HCT116 (cell line): ENCODE measurements at regions not wholly inside any gene's neighbourhood (a gene's known extent, or its start where the extent isn't known, plus 50 kb on each side); places are given as distances from the start of the nearest gene placed in this dataset.

Experiments used
- ATAC-seq: fragments of 200-7000 bp; cut with Tn5 transposase; 2 replicates; pipeline ENCODE4 v1.9.1; 2020; ENCODE audit warnings: mild to moderate bottlenecking, moderate library complexity
- BruUV-seq: library from RNA; stranded (reverse); fragments of 400-500 nt; replicated peaks from 2 replicates; lab custom pipeline; 2021; lab: Mats Ljungman, UMichigan
- CTCF ChIA-PET: fragments of 300-600 bp; sonication (Branson Sonifier 250); formaldehyde crosslinking; loops from one replicate; lab custom pipeline; 2021; ENCODE audit warnings: antibody characterized with exemption; lab: Charles Lee
- POLR2A ChIA-PET: fragments of 300-600, 350-600 bp; sonication (Branson Sonifier 250); formaldehyde crosslinking; loops from one replicate; lab custom pipeline; 2021; ENCODE audit warnings: antibody characterized with exemption; lab: Charles Lee
- RAD21 ChIA-PET, 2 experiments: fragments of 300-600 bp; sonication (Branson Sonifier 250); formaldehyde crosslinking; loops; one replicate each; lab custom pipeline; 2023; ENCODE audit warnings: low total read pairs in 2 of 2; ENCODE audit not compliant: uncharacterized antibody in 2 of 2, unreplicated experiment in 2 of 2, low non-redundant PET in 1 of 2; lab: Charles Lee
- DNase-seq: peaks from one replicate; pipeline ENCODE4 v3.0.0-alpha.2; 2010; ENCODE audit warnings: low read depth, low spot score
- H2AFZ ChIP-seq: fragments of 200-600 bp; shearing (Covaris generic), sonication (generic); 2 replicates; pipeline ENCODE4 v1.6.1; 2017; ENCODE audit warnings: low read depth, mixed run types, mixed read lengths, antibody characterized with exemption, low read length; ENCODE audit not compliant: poor library complexity, severe bottlenecking
- H3K27ac ChIP-seq: 2 replicates; pipeline ENCODE4 v1.5.1; 2012; ENCODE audit warnings: low read depth, low read length
- H3K27me3 ChIP-seq: fragments of 200-600 bp; sonication (generic); 2 replicates; pipeline ENCODE4 v1.6.1; 2016; ENCODE audit warnings: mixed run types, low read length, mixed read lengths; ENCODE audit not compliant: insufficient read depth
- H3K36me3 ChIP-seq, 2 experiments: fragments of 200-500 bp in 1 of 2; fragments of 200-600 bp in 1 of 2; sonication (Bioruptor generic) in 1 of 2; sonication (generic) in 1 of 2; 2 replicates each; pipeline versions ENCODE4 v1.5.1 to v1.6.1; 2014 to 2016; ENCODE audit warnings: low read length in 2 of 2, inconsistent platforms in 1 of 2, mixed read lengths in 1 of 2, mixed run types in 1 of 2; ENCODE audit not compliant: insufficient read depth in 2 of 2, control insufficient read depth in 1 of 2
- H3K4me1 ChIP-seq, 2 experiments: fragments of 200-600 bp in 1 of 2; sonication (generic) in 1 of 2; 2 replicates each; pipeline versions ENCODE4 v1.5.1 to v1.6.1; 2012 to 2017; ENCODE audit warnings: low read length in 2 of 2, inconsistent platforms in 1 of 2, mild to moderate bottlenecking in 1 of 2, mixed read lengths in 1 of 2, mixed run types in 1 of 2, moderate library complexity in 1 of 2; ENCODE audit not compliant: insufficient read depth in 2 of 2, control insufficient read depth in 1 of 2
- H3K4me2 ChIP-seq: fragments of 200-600 bp; sonication (generic); 2 replicates; pipeline ENCODE4 v1.6.1; 2017; ENCODE audit warnings: mixed run types, low read length, mixed read lengths
- H3K4me3 ChIP-seq, 2 experiments: fragments of 200-600 bp in 1 of 2; sonication (generic) in 1 of 2; replicated peaks in 1 of 2; 2 replicates each; pipeline ENCODE4 v1.5.1; 2011 to 2016; ENCODE audit warnings: low read length in 2 of 2, control low read depth in 1 of 2, low read depth in 1 of 2, mild to moderate bottlenecking in 1 of 2, mixed read lengths in 1 of 2, mixed run types in 1 of 2
- H3K79me2 ChIP-seq: fragments of 200-600 bp; sonication (generic); 2 replicates; pipeline ENCODE4 v1.6.1; 2017; ENCODE audit warnings: mild to moderate bottlenecking, mixed run types, low read length, moderate library complexity, mixed read lengths; ENCODE audit not compliant: insufficient read depth
- H3K9ac ChIP-seq: fragments of 200-600 bp; sonication (generic); 2 replicates; pipeline ENCODE4 v1.6.1; 2016; ENCODE audit warnings: low read length, mixed read lengths
- H3K9me2 ChIP-seq: fragments of 200-600 bp; sonication (generic), shearing (Covaris generic); 2 replicates; pipeline ENCODE4 v1.6.1; 2017; ENCODE audit warnings: mixed run types, mild to moderate bottlenecking, moderate library complexity; ENCODE audit not compliant: insufficient read depth
- H3K9me3 ChIP-seq, 2 experiments: fragments of 200-500 bp in 1 of 2; fragments of 200-600 bp in 1 of 2; sonication (Bioruptor generic) in 1 of 2; sonication (generic) in 1 of 2; 2 replicates each; pipeline ENCODE4 v1.6.1; 2014 to 2017; ENCODE audit warnings: low read length in 2 of 2, mixed read lengths in 2 of 2, inconsistent platforms in 1 of 2, low read depth in 1 of 2, mild to moderate bottlenecking in 1 of 2, mixed run types in 1 of 2, moderate library complexity in 1 of 2; ENCODE audit not compliant: control insufficient read depth in 1 of 2, insufficient read depth in 1 of 2
- H4K20me1 ChIP-seq: fragments of 200-600 bp; sonication (generic), shearing (Covaris generic); 2 replicates; pipeline ENCODE4 v1.6.1; 2017; ENCODE audit warnings: mixed run types, mild to moderate bottlenecking, moderate library complexity; ENCODE audit not compliant: insufficient read depth
- CBX3 ChIP-seq: IDR thresholded peaks from 2 replicates; pipeline ENCODE4 v1.6.1; 2012; ENCODE audit warnings: low read depth
- CEBPB ChIP-seq: IDR thresholded peaks from 2 replicates; pipeline ENCODE4 v1.6.1; 2012; ENCODE audit warnings: low read depth
- CTCF ChIP-seq, 3 experiments: fragments of 200-600 bp in 1 of 3; sonication (generic) in 1 of 3; IDR thresholded peaks in 2 of 3; conservative IDR thresholded peaks in 1 of 3; 2 replicates each; pipeline ENCODE4 v1.5.1; 2012 to 2017; ENCODE audit warnings: low read depth in 2 of 3, low read length in 2 of 3, antibody characterized with exemption in 1 of 3, borderline replicate concordance in 1 of 3, control low read depth in 1 of 3, mild to moderate bottlenecking in 1 of 3, mixed read lengths in 1 of 3, mixed run types in 1 of 3, moderate library complexity in 1 of 3; ENCODE audit not compliant: insufficient read depth in 1 of 3
- EGR1 ChIP-seq: IDR thresholded peaks from 2 replicates; pipeline ENCODE4 v1.6.1; 2012; ENCODE audit warnings: low read depth
- ELF1 ChIP-seq: IDR thresholded peaks from 2 replicates; pipeline ENCODE4 v1.6.1; 2012; ENCODE audit warnings: low read depth, borderline replicate concordance
- EZH2 ChIP-seq: fragments of 200-600 bp; sonication (generic); IDR thresholded peaks from 2 replicates; pipeline ENCODE4 v1.6.1; 2017; ENCODE audit warnings: antibody characterized with exemption, mixed run types
- EZH2phosphoT487 ChIP-seq: fragments of 200-600 bp; IDR thresholded peaks from 2 replicates; pipeline ENCODE4 v1.6.1; 2018; ENCODE audit warnings: antibody characterized with exemption, borderline replicate concordance
- FOSL1 ChIP-seq: IDR thresholded peaks from 2 replicates; pipeline ENCODE4 v1.6.1; 2012; ENCODE audit warnings: low read depth
- JUND ChIP-seq: IDR thresholded peaks from 2 replicates; pipeline ENCODE4 v1.6.1; 2012
- POLR2A ChIP-seq: IDR thresholded peaks from 2 replicates; pipeline ENCODE4 v1.7.0; 2011; ENCODE audit warnings: borderline replicate concordance; ENCODE audit not compliant: insufficient read depth, insufficient read length; ENCODE audit errors: extremely low read depth
- POLR2AphosphoS5 ChIP-seq: IDR thresholded peaks from 2 replicates; pipeline ENCODE4 v1.6.1; 2011; ENCODE audit warnings: mild to moderate bottlenecking, low read depth, low read length, moderate library complexity
- RAD21 ChIP-seq: IDR thresholded peaks from 2 replicates; pipeline ENCODE4 v1.6.1; 2012; ENCODE audit warnings: low read depth, mild to moderate bottlenecking
- REST ChIP-seq: IDR thresholded peaks from 2 replicates; pipeline ENCODE4 v1.6.1; 2012; ENCODE audit warnings: low read depth
- SIN3A ChIP-seq: IDR thresholded peaks from 2 replicates; pipeline ENCODE4 v1.6.1; 2012; ENCODE audit warnings: low read depth
- SRF ChIP-seq: IDR thresholded peaks from 2 replicates; pipeline ENCODE4 v1.6.1; 2012; ENCODE audit warnings: low read depth
- TCF7L2 ChIP-seq: IDR thresholded peaks from 2 replicates; pipeline ENCODE4 v1.7.0; 2011; ENCODE audit warnings: borderline replicate concordance, inconsistent platforms; ENCODE audit not compliant: insufficient read depth, insufficient read length; ENCODE audit errors: extremely low read depth
- ZFX ChIP-seq: fragments of 450-650 bp; IDR thresholded peaks from 2 replicates; pipeline ENCODE4 v1.6.1; 2017
- ZNF274 ChIP-seq: fragments of 200-500 bp; sonication (Bioruptor generic); IDR thresholded peaks from 2 replicates; pipeline ENCODE4 v1.6.1; 2014; ENCODE audit warnings: mild to moderate bottlenecking, low read depth, low read length, inconsistent platforms
- intact Hi-C: fragments of 100-400 bp; cut with micrococcal nuclease; formaldehyde crosslinking; loops from 2 replicates; pipeline ENCODE4 v1.10.0; 2022

- H3K4me3 ChIP-seq, result no peak overlapping the region
- H3K4me1 ChIP-seq, result no peaks in the 10 kb centered on the region
- ATAC-seq (no peak), DNase-seq (no peak)
- intact Hi-C loops, result no loop called here
- no peak overlapping the region for H3K4me2 ChIP-seq
- no peaks in the 10 kb centered on the region for H3K9me2 ChIP-seq
- H3K79me2 ChIP-seq, result no peaks in the 10 kb centered on the region
- H3K27ac ChIP-seq, result no peak overlapping the region
- H3K27me3 ChIP-seq, result peaks cover 3% of the 10 kb centered on the region; the same call in 1 of the 2 replicates
- H2AFZ ChIP-seq, result no peak overlapping the region
- TF ChIP-seq SRF, result no peak
- no peak for TF ChIP-seq CTCF (IDR thresholded peaks at IDR 0.05 in 2 of 3, conservative IDR thresholded peaks at IDR 0.05 in 1 of 3; ENCODE audit: borderline replicate concordance in 1 of 3, insufficient read depth in 1 of 3, low read depth in 2 of 3, low read length in 2 of 3)
- no peak for TF ChIP-seq ELF1
- TF ChIP-seq POLR2AphosphoS5, result no peak
- TF ChIP-seq EGR1, result no peak
- TF ChIP-seq ZNF274, result no peak
- no peak for TF ChIP-seq SIN3A
- TF ChIP-seq JUND, result no peak
- no peak for TF ChIP-seq EZH2phosphoT487
- no peak for TF ChIP-seq CEBPB
- no peak for TF ChIP-seq FOSL1
- no peak for TF ChIP-seq TCF7L2
- no peak for TF ChIP-seq RAD21
- no peak for TF ChIP-seq EZH2
- no peak for TF ChIP-seq REST
- no peak for TF ChIP-seq CBX3
- no peak for TF ChIP-seq ZFX
- no peak for TF ChIP-seq POLR2A
- CTCF ChIA-PET, result no interaction called here
- no peaks in the 10 kb centered on the region for H4K20me1 ChIP-seq
- RAD21 ChIA-PET, result no interaction called here
- H3K36me3 ChIP-seq, result no peaks in the 10 kb centered on the region
- POLR2A ChIA-PET, result no interaction called here
- no TSS peak for BruUV-seq
- H3K9ac ChIP-seq, result no peak overlapping the region
- H3K9me3 ChIP-seq, result no peaks in the 10 kb centered on the region
These were observed 308.3 kb downstream of the TSN start for GRCh38 chr2:122063716-122064115.
